Ascending aorta (tissue), 2 donors: ENCODE measurements at regions not wholly inside any gene's neighbourhood (a gene's known extent, or its start where the extent isn't known, plus 50 kb on each side); places are given as distances from the start of the nearest gene placed in this dataset.

ENCODE experiments used
- DNase-seq, 2 donors: peaks; one replicate each; pipeline ENCODE4 v3.0.0-alpha.2; 2019; ENCODE audit warnings: low spot score in 2 of 2
- H3K27ac ChIP-seq, 2 donors: fragments of 200-600 bp; sonication (generic); one replicate each; pipeline ENCODE4 v1.5.1; 2016 to 2017; ENCODE audit warnings: mild to moderate bottlenecking in 1 of 2
- H3K27me3 ChIP-seq: fragments of 200-600 bp; sonication (generic); one replicate; pipeline ENCODE4 v1.5.1; 2017
- H3K36me3 ChIP-seq, 2 donors: fragments of 200-600 bp; sonication (generic); one replicate each; pipeline ENCODE4 v1.5.1; 2016
- H3K4me1 ChIP-seq, 2 donors: fragments of 200-600 bp; sonication (generic); one replicate each; pipeline ENCODE4 v1.5.1; 2016 to 2017; ENCODE audit warnings: mild to moderate bottlenecking in 1 of 2
- H3K4me3 ChIP-seq, 2 donors: fragments of 200-600 bp; sonication (generic); one replicate each; pipeline ENCODE4 v1.5.1; 2016 to 2017; ENCODE audit warnings: mild to moderate bottlenecking in 1 of 2
- H3K9me3 ChIP-seq, 2 donors: fragments of 200-600 bp; sonication (generic); one replicate each; pipeline ENCODE4 v1.5.1; 2016
- intact Hi-C: fragments of 100-400 bp; cut with DNase I; formaldehyde crosslinking; loops from one replicate; pipeline ENCODE4 v1.15.1; 2023
- TF ChIP-seq, protein P1 (sequence below), 3 experiments: fragments of 200-600 bp in 2 of 3; fragments of 450-650 bp in 1 of 3; sonication (generic) in 2 of 3; IDR thresholded peaks; one replicate each; pipeline ENCODE4 v1.5.1; 2016 to 2019; ENCODE audit warnings: antibody characterized with exemption in 3 of 3, mild to moderate bottlenecking in 1 of 3, moderate library complexity in 1 of 3

DNA sequence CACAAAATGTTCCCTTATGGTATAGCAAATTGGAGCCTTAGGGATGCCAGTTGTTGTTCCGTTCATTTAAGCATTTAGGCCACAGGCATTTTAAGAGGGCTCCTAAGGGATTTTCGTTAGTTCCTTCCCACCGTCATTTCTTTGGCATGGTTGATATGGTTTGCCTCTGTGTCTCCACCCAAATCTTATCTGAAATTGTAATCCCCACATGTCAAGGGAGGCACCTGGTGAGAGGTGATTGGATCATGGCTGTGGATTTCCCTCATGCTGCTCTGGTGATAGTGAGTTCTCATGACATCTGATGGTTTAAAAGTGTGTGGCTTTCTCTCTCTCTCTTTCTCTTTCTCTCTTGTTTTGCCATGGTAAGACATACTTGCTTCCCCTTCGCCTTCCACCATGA, 104.1 kb downstream of the ASB9 start:
- Histone ChIP-seq H3K36me3 (no peaks in the 10 kb centered on the region), H3K4me1 (no peaks in the 10 kb centered on the region), H3K9me3 (no peaks in the 10 kb centered on the region), H3K27me3 (no peaks in the 10 kb centered on the region), H3K4me3 (no peak overlapping the region), H3K27ac (no peak overlapping the region)
- TF ChIP-seq, protein P1, sequence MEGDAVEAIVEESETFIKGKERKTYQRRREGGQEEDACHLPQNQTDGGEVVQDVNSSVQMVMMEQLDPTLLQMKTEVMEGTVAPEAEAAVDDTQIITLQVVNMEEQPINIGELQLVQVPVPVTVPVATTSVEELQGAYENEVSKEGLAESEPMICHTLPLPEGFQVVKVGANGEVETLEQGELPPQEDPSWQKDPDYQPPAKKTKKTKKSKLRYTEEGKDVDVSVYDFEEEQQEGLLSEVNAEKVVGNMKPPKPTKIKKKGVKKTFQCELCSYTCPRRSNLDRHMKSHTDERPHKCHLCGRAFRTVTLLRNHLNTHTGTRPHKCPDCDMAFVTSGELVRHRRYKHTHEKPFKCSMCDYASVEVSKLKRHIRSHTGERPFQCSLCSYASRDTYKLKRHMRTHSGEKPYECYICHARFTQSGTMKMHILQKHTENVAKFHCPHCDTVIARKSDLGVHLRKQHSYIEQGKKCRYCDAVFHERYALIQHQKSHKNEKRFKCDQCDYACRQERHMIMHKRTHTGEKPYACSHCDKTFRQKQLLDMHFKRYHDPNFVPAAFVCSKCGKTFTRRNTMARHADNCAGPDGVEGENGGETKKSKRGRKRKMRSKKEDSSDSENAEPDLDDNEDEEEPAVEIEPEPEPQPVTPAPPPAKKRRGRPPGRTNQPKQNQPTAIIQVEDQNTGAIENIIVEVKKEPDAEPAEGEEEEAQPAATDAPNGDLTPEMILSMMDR (IDR thresholded peaks at IDR 0.05): no peak
- intact Hi-C loops: no loop called here
- DNase-seq: no peak

DNA sequence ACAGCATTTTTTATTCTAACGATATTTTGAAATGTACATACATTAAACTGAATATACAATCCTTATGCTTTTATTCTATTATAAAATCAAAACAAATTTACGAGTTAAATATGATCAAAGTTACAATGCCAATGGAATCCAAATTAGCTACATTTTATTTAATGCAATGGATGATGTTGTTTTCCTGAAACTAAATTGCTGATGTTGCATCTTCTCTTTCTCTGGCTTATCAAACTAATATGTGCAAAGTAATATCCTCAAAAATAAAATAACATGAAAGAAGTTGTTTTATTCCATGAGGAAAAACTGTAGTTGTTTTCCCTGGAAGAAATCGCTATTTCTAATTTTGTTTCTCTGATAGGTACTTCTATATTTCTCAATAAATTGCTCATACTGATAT, 106.8 kb downstream of the ASB9 start:
- DNase-seq: no peak
- no peaks in the 10 kb centered on the region for H3K36me3 ChIP-seq
- no peaks in the 10 kb centered on the region for H3K9me3 ChIP-seq
- TF ChIP-seq, protein P1 (IDR thresholded peaks at IDR 0.05): no peak
- no peaks in the 10 kb centered on the region for H3K4me1 ChIP-seq
- H3K4me3 ChIP-seq: no peak overlapping the region
- no peak overlapping the region for H3K27ac ChIP-seq
- no peaks in the 10 kb centered on the region for H3K27me3 ChIP-seq
- intact Hi-C loops: no loop called here

DNA sequence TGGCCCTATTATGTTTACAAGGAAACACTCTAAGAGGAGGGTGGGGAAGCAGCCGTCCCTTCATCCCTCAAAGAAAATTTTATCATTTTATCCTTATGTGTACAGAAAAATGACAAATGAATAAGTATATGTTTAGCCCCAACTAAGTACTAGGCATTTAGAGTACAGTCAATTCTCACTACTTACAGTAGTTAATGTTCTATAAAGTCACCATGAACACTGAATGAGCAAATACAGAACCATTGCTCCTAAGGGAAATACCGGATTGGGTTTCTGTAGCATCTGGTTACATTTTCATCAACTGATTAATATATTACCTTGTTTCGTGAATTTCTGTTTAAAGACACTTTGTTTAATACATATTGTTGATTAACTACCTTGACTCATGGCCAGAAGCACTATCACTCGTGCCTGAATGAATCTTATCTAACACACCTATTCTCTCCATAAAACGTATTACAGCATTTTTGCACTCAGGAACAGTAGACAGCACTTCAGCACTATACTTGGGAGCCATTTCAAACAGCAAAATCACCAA, 109.3 kb downstream of the ASB9 start:
- TF ChIP-seq, protein P1 (IDR thresholded peaks at IDR 0.05): no peak
- intact Hi-C loops: no loop called here
- Histone ChIP-seq H3K4me1 (no peaks in the 10 kb centered on the region), H3K4me3 (no peak overlapping the region), H3K27me3 (no peaks in the 10 kb centered on the region), H3K27ac (no peak overlapping the region), H3K36me3 (no peaks in the 10 kb centered on the region), H3K9me3 (no peaks in the 10 kb centered on the region)
- DNase-seq: no peak

DNA sequence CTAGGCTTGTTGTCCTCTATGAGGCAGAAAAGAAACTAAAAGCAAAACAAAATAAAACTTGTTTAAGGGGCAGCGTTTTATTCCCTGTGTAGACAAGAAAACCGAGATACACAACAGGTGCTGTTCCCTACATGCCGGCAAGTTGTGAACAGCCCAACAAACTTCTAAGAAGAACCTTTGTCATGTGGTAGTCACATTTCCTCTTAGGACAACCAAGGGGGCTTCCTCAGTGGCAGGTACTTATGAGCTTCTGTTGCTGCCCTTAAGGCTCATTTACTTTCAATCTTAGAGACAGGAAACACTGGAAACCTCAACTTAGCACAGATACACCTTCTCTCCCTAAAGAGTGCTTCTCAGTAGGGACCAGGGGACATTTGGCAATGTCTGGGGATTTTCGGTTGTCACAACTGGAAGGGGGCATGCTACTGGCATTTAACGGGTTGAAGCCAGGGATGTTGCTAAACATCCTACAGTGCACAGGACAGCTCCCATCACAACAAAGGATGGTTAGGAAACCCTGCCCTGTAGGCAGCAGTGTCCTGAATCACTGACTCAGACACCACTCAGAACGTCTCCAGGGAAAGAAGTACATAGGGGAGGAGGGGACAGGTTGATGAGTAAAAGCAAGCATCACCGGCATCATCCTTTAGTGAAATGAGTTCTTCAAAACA, 111.0 kb downstream of the ASB9 start:
- no peaks in the 10 kb centered on the region for H3K4me1 ChIP-seq
- TF ChIP-seq, protein P1 (IDR thresholded peaks at IDR 0.05): no peak
- H3K36me3 ChIP-seq: no peaks in the 10 kb centered on the region
- no peaks in the 10 kb centered on the region for H3K9me3 ChIP-seq
- H3K27me3 ChIP-seq: no peaks in the 10 kb centered on the region
- H3K4me3 ChIP-seq: no peak overlapping the region
- no peak overlapping the region for H3K27ac ChIP-seq
- intact Hi-C loops: no loop called here
- DNase-seq: no peak

DNA sequence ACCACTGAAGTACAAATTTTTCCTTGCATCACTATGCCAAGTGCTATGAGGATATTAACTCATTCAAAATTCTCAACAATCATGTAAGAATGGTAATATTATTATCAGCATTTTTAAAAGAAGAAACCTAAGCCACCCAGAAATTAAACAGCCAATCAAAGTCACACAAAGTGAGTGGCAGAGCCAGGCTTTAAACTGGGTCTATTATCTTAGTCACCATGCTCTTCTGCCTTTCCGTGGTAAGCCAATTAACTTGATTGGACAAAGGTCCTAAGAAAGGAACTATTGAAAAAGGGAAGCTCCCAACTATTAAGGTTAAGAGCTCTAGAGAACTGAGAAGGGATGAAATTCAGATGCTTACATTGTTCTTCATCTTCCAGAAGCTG, 111.5 kb downstream of the ASB9 start:
- no peaks in the 10 kb centered on the region for H3K36me3 ChIP-seq
- TF ChIP-seq, protein P1 (IDR thresholded peaks at IDR 0.05): no peak

More for the DNA sequence above, 111.5 kb downstream of the ASB9 start:
- H3K4me3 ChIP-seq: no peak overlapping the region
- no peaks in the 10 kb centered on the region for H3K9me3 ChIP-seq
- intact Hi-C loops: no loop called here
- no peaks in the 10 kb centered on the region for H3K4me1 ChIP-seq
- H3K27ac ChIP-seq: no peak overlapping the region
- H3K27me3 ChIP-seq: no peaks in the 10 kb centered on the region
- DNase-seq: no peak
